ENCODE measurements at regions not wholly inside any gene's neighbourhood (a gene's known extent, or its start where the extent isn't known, plus 50 kb on each side); places are given as distances from the start of the nearest gene placed in this dataset.

- TF ChIP-seq CTCF (IDR thresholded peaks at IDR 0.05) (no peak), EZH2 (IDR thresholded peaks at IDR 0.05) (no peak), EZH2phosphoT487 (IDR thresholded peaks at IDR 0.05) (no peak)
These were observed 126.5 kb downstream of the VPREB1 start for GRCh38 chr22:22371031-22371541.

All from neural progenitor cell (in vitro differentiated cells).